ENCODE measurements at regions not wholly inside any gene's neighbourhood (a gene's known extent, or its start where the extent isn't known, plus 50 kb on each side); places are given as distances from the start of the nearest gene placed in this dataset.

DNA sequence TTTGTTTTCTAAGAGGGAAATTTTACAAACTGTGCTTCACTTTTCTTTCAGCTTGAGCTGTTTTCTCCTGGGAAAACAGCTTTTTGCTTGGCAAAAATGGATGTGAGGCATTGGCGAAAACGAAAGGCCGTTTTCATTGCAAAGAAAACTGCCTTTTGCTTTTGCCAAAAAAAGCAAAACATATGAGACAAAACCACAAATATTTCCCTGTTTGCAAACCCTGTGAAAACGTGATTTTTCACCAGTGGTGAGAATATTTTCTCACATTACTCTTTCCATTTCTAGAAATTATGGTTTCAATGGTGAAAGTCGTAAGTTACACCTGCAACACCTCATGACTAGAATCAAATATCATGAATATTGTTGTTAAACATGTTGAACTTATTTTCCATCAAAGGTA lies 74.0 kb upstream of the ZBTB18 start:
- TF ChIP-seq, protein P1, sequence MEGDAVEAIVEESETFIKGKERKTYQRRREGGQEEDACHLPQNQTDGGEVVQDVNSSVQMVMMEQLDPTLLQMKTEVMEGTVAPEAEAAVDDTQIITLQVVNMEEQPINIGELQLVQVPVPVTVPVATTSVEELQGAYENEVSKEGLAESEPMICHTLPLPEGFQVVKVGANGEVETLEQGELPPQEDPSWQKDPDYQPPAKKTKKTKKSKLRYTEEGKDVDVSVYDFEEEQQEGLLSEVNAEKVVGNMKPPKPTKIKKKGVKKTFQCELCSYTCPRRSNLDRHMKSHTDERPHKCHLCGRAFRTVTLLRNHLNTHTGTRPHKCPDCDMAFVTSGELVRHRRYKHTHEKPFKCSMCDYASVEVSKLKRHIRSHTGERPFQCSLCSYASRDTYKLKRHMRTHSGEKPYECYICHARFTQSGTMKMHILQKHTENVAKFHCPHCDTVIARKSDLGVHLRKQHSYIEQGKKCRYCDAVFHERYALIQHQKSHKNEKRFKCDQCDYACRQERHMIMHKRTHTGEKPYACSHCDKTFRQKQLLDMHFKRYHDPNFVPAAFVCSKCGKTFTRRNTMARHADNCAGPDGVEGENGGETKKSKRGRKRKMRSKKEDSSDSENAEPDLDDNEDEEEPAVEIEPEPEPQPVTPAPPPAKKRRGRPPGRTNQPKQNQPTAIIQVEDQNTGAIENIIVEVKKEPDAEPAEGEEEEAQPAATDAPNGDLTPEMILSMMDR (conservative IDR thresholded peaks at IDR 0.05 in 1 of 2, IDR thresholded peaks at IDR 0.05 in 1 of 2; ENCODE audit: extremely low read depth in 1 of 2, insufficient read depth in 1 of 2, low read depth in 1 of 2, low read length in 2 of 2): no peak
- TF ChIP-seq EZH2 (IDR thresholded peaks at IDR 0.05; ENCODE audit: borderline replicate concordance, low read length): no peak
